GM19397 (cell line): ENCODE measurements at regions not wholly inside any gene's neighbourhood (a gene's known extent, or its start where the extent isn't known, plus 50 kb on each side); places are given as distances from the start of the nearest gene placed in this dataset.

Experiments
- ATAC-seq: cut with Tn5 transposase; IDR thresholded peaks from one replicate; pipeline ENCODE4 v1.9.1; 2021; ENCODE audit warnings: mild to moderate bottlenecking, moderate library complexity; ENCODE audit not compliant: unreplicated experiment

GRCh38 chr13:105307776-105308175, 1227.7 kb downstream of the EFNB2 start:
- ATAC-seq = no peak

- ATAC-seq = no peak
Measured at GRCh38 chr13:105297839-105298238, 1237.6 kb downstream of the EFNB2 start.

GRCh38 chr13:105291987-105292386, 1243.5 kb downstream of the EFNB2 start:
- no peak for ATAC-seq

GRCh38 chr13:105290596-105290995, 1244.9 kb downstream of the EFNB2 start:
- ATAC-seq = no peak

GRCh38 chr13:105285526-105285925, 1249.9 kb downstream of the EFNB2 start:
- ATAC-seq = no peak

- ATAC-seq = no peak
Measured at GRCh38 chr13:105282406-105283285, 1252.8 kb downstream of the EFNB2 start.

- ATAC-seq = no peak
Measured at GRCh38 chr13:105278943-105279381, 1256.5 kb downstream of the EFNB2 start.

GRCh38 chr13:105276571-105276970, 1258.9 kb downstream of the EFNB2 start:
- ATAC-seq = no peak

- no peak for ATAC-seq
Measured at GRCh38 chr13:105273665-105274222, 1261.7 kb downstream of the EFNB2 start.

GRCh38 chr13:105272660-105273631, 1262.5 kb downstream of the EFNB2 start:
- ATAC-seq = no peak

GRCh38 chr13:105266615-105267014, 1268.8 kb downstream of the EFNB2 start:
- no peak for ATAC-seq

GRCh38 chr13:105262579-105262978, 1272.9 kb downstream of the EFNB2 start:
- no peak for ATAC-seq

- no peak for ATAC-seq
Measured at GRCh38 chr13:105259426-105259825, 1276.0 kb downstream of the EFNB2 start.

- no peak for ATAC-seq
Measured at GRCh38 chr13:105255472-105255871, 1280.0 kb downstream of the EFNB2 start.

GRCh38 chr13:105251293-105251692, 1284.2 kb downstream of the EFNB2 start:
- no peak for ATAC-seq

- ATAC-seq = no peak
Measured at GRCh38 chr13:105247830-105248229, 1287.6 kb downstream of the EFNB2 start.

GRCh38 chr13:105240371-105240770, 1295.1 kb downstream of the EFNB2 start:
- ATAC-seq = no peak

- ATAC-seq = no peak
Measured at GRCh38 chr13:105232439-105232838, 1303.0 kb downstream of the EFNB2 start.

GRCh38 chr13:105232006-105232405, 1303.5 kb downstream of the EFNB2 start:
- ATAC-seq = no peak

GRCh38 chr13:105231579-105231978, 1303.9 kb downstream of the EFNB2 start:
- no peak for ATAC-seq

GRCh38 chr13:105220881-105221280, 1314.6 kb downstream of the EFNB2 start:
- no peak for ATAC-seq
